A172 (cell line): ENCODE measurements at regions not wholly inside any gene's neighbourhood (a gene's known extent, or its start where the extent isn't known, plus 50 kb on each side); places are given as distances from the start of the nearest gene placed in this dataset.

Experiments used
- DNase-seq: peaks from one replicate; pipeline ENCODE4 v3.0.0-alpha.2; 2015; ENCODE audit warnings: low spot score

- no peak for DNase-seq
Measured at GRCh38 chr13:50709058-50709457, 134.4 kb downstream of the DLEU7 start.

- DNase-seq, result no peak
Measured at GRCh38 chr13:50711131-50711815, 132.2 kb downstream of the DLEU7 start.

- DNase-seq, result no peak
Measured at GRCh38 chr13:50711996-50712395, 131.5 kb downstream of the DLEU7 start.

- DNase-seq, result no peak
Measured at GRCh38 chr13:50712456-50712855, 131.0 kb downstream of the DLEU7 start.

- DNase-seq, result no peak
Measured at GRCh38 chr13:50712881-50713280, 130.6 kb downstream of the DLEU7 start.

GRCh38 chr13:50713523-50714248 lies 129.8 kb downstream of the DLEU7 start:
- DNase-seq, result peak; percentile 65

- DNase-seq, result no peak
Measured at GRCh38 chr13:50714891-50715290, 128.6 kb downstream of the DLEU7 start.

GRCh38 chr13:50715402-50716146 lies 127.9 kb downstream of the DLEU7 start:
- DNase-seq, result no peak

- no peak for DNase-seq
Measured at GRCh38 chr13:50720861-50721671, 122.4 kb downstream of the DLEU7 start.

- DNase-seq, result no peak
Measured at GRCh38 chr13:50721672-50721992, 121.9 kb downstream of the DLEU7 start.

GRCh38 chr13:50722440-50723125 lies 120.9 kb downstream of the DLEU7 start:
- no peak for DNase-seq

- DNase-seq, result no peak
Measured at GRCh38 chr13:50724438-50724837, 119.1 kb downstream of the DLEU7 start.

- DNase-seq, result no peak
Measured at GRCh38 chr13:50724913-50725312, 118.6 kb downstream of the DLEU7 start.

GRCh38 chr13:50726164-50726563 lies 117.3 kb downstream of the DLEU7 start:
- DNase-seq, result no peak

GRCh38 chr13:50729177-50729576 lies 114.3 kb downstream of the DLEU7 start:
- DNase-seq, result no peak

GRCh38 chr13:50730496-50731351 lies 112.8 kb downstream of the DLEU7 start:
- no peak for DNase-seq

- DNase-seq, result no peak
Measured at GRCh38 chr13:50731400-50731799, 112.1 kb downstream of the DLEU7 start.

- no peak for DNase-seq
Measured at GRCh38 chr13:50732712-50733111, 110.8 kb downstream of the DLEU7 start.

- DNase-seq, result no peak
Measured at GRCh38 chr13:50733392-50733791, 110.1 kb downstream of the DLEU7 start.

- DNase-seq, result peak; percentile 5
Measured at GRCh38 chr13:50735071-50735470, 108.4 kb downstream of the DLEU7 start.
